GM18507 (cell line): ENCODE measurements at regions not wholly inside any gene's neighbourhood (a gene's known extent, or its start where the extent isn't known, plus 50 kb on each side); places are given as distances from the start of the nearest gene placed in this dataset.

Experiments
- DNase-seq: peaks from one replicate; pipeline ENCODE4 v3.0.0; 2011; ENCODE audit warnings: low read depth; ENCODE audit not compliant: insufficient read length; ENCODE audit errors: extremely low spot score
- FAIRE-seq: peaks from 2 replicates; lab custom pipeline; 2011; peaks lifted over from hg19 to GRCh38; lab: Jason Lieb, UNC

- DNase-seq: no peak
- FAIRE-seq: no peak
These were observed 791.7 kb downstream of the BRD1 start for GRCh38 chr22:49035818-49036457.

DNA sequence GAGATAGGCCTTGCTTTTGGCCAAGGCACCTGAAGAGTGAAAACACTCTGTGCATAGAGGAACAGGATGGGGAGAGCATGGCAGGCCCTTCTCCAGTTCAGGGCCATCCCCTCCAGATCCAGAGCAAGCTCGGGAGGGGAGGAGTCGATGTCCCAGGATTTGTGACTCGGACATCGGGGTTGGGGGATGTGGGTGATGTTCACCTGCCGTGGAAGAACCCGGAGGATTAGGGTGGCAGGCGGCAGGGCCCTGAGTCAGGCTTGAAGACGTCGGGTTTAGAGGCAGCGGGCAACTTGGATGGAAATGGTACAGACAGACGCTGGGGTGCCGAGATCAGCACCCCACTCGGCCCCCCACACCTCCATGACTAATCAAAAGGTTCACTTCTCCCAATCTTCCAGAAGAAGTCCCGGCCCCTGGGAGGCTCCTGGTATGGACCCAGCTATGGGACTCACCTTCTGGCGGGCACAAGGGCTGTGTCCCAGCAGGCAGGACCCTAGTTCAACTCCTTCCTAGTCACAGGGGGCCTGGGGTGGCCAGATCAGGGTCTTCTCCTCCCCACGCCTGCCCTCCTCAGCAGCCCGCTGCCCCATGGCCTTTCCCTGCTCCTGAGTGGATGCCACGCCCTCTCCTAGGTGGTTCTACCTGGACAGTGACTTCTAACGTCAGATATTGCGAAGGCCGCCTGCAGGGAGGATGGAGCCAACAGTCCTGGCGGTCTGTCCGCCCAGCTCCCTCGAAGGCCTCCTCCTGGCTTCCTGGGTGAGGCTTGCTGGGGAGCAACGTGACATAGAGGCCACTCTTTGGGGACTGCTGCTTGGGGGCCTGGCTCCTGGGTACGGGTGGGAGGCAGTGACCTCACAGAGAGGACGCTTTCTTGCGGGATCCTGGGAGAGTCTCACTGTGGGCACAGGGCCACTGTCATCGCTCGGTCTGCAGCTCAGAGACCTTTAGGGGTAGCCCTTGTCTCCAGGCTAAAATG lies 792.5 kb downstream of the BRD1 start:
- FAIRE-seq (no peak), DNase-seq (no peak)

GRCh38 chr22:49033616-49034015 lies 794.1 kb downstream of the BRD1 start:
- DNase-seq (no peak), FAIRE-seq (no peak)

DNA sequence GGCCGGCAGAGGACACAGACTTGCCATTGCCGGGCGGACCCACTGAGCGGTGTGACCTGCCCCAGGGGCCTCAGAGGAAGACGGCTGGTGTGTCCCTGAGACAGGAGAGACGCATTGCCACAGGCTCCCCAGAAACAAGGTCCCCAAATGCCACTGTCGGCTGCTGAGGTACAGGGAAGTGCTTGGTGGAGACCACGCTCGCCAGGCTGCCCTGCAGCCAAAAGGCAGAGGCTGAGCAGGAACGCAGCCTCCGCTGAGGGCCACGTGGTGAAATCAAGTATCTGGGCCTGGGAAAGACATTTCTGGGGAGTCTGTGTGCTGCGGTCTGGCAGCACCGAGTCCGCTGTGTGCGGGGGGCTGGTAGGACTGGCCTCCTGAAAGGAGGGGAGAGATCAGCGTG lies 794.9 kb downstream of the BRD1 start:
- FAIRE-seq (no peak), DNase-seq (no peak)

- DNase-seq: no peak
- FAIRE-seq: no peak
These were observed 795.8 kb downstream of the BRD1 start for GRCh38 chr22:49031746-49032330.

DNA sequence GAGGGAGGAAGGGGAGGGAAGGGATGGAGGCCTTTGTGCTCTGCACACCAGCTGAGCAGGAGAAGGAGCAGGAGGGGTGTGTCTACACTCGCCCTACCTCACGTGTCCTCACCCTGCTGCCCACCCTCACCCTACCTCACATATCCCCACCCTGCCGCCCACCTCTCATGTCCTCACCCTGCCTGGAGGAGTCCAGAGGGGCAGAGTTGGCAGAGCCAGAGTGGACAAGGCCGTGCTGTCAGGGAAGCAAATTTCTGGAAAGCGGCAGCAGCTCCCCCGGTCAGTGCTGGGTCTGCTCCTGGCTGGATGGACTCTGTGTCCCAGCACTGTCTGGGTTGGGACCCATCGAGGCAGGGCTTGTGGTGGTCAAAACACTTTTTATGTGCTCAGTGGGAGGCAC lies 799.6 kb downstream of the BRD1 start:
- FAIRE-seq (no peak), DNase-seq (no peak)

GRCh38 chr22:49027368-49027670 lies 800.4 kb downstream of the BRD1 start:
- DNase-seq: no peak
- no peak for FAIRE-seq

GRCh38 chr22:49026494-49027367 lies 800.9 kb downstream of the BRD1 start:
- DNase-seq (no peak), FAIRE-seq (no peak)

DNA sequence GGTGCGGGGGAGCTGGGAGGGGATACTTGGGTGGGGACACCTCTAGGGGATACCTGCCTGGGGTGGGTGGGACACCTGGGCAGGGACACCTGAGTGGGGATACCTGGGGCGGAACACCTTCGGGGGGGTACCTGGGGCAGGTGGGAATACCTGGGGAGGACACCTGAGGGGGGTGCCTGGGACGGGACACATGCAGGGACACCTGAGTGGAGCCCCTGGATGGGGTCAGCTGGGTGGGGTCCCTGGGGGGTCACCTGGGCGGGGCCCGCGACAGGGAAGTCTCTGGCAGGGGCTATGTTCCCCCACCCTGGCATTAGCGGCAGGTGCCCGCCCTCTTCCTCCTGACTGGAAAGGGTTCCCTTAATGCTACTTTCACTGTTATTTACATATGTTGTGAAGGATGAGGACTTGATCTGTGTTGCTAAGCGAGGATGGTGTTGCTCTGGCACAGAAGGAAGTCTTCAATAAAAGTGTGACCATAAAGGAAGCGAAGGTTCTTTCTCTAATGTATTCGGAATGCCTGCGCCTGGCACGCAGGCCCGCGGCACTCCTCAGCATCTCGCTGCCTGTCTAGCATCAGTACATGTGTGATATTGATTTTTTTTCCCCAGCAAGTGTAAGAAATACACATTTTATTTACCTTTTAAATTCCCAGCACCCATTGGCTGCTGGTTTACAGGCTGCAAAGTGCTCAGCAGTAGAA lies 801.7 kb downstream of the BRD1 start:
- FAIRE-seq (no peak), DNase-seq (no peak)

DNA sequence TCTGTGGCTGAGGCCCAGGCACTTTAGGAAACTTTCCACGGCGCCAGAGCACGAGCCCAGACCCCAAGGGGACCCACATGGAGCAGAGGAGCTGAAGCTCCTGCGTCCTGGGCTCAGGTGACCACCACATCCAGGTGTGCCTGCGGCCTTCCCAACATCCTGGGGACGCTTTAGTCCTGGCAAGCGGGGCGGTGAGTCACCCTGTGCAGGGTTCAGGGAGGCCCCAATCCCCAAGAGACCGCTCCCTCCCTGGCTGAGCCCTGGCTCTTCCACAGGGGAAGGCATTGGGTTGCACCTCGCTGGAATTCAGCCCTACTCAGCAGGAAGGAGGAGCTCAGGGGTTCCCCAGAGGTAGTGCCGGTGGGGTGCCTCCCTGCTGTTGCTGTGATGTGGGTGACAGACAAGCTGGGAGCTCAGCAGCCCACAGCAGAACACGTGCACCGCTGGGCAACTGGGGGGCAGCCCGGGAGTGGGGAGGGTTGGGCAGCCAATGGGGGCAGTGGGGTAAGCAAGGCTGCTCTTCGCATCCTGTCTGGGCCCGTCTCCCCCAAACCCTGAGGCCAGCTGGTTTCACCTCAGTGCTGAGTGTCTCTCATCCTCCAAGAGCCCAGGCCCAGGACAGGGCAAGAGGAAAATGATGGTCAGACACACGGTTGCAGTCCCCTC lies 802.8 kb downstream of the BRD1 start:
- DNase-seq (no peak), FAIRE-seq (no peak)

GRCh38 chr22:49023879-49024774 lies 803.5 kb downstream of the BRD1 start:
- FAIRE-seq (no peak), DNase-seq (no peak)

DNA sequence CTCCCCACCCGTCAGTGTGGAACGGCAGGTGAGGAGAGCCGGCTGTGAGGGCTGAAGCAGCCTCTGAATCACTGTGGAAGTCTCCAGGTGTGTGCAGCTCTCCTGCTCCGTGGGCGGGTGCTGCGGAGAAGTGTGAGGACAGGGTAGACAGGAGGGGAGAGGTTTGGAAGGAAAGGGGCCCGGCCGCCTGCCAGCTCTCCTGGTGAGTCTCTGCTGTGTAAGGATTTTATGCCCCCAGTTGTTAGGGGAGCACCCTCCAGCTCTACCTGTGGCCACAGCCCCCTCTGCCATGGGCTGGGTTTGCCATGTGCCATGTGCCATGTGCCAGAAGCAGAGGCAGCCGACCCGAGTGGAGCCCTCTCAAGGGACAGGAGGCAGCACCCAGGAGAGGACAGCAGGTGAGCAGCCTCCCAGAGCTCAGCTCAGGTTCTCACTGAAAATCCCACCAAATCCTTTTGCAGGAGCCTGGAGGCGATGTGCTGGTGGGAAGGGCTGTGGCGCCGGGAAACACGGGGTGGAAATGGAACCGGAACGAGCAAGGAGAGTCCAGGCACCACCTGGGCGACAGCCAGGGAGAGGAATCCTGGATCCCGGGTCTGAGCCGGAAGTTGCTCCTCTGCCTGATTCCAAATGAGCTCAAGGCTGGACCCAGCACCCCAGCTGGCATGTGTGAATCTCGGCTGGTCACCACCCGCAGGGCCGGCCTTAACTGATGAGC lies 804.4 kb downstream of the BRD1 start:
- no peak for FAIRE-seq
- DNase-seq: no peak

DNA sequence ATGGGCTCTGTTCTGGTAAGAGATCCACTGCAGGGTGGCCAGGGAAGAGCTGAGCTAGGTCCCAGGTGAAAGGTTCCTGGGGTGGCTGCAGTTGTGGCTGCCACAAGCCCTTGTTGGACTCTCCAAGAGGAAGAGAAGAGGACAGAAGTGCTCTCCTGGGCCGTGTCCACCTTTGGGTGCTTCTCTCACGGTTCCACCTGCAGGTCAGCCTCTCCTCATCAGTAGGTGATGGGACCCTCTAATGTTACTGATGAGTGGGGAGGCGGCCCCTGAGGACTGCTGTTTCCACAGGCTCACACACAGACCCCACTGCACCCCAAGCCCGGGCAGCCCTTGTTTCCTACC lies 804.9 kb downstream of the BRD1 start:
- FAIRE-seq (no peak), DNase-seq (no peak)

GRCh38 chr22:49021926-49022815 lies 805.5 kb downstream of the BRD1 start:
- FAIRE-seq: no peak

GRCh38 chr22:49021131-49021925 lies 806.3 kb downstream of the BRD1 start:
- DNase-seq: no peak
- no peak for FAIRE-seq

More at GRCh38 chr22:49021926-49022815, 805.5 kb downstream of the BRD1 start:
- DNase-seq: no peak
